Thyroid gland (tissue), 4 donors: ENCODE measurements at regions not wholly inside any gene's neighbourhood (a gene's known extent, or its start where the extent isn't known, plus 50 kb on each side); places are given as distances from the start of the nearest gene placed in this dataset.

ENCODE experiments used
- DNase-seq, 2 donors: peaks; one replicate each; pipeline ENCODE4 v3.0.0-alpha.2; 2019
- H3K27ac ChIP-seq, 3 donors: fragments of 200-600 bp; sonication (generic); 1 replicate in 2 of 3; 2 replicates in 1 of 3; pipeline ENCODE4 v1.5.1; 2016 to 2019; ENCODE audit warnings: mild to moderate bottlenecking in 1 of 3, moderate library complexity in 1 of 3
- H3K27me3 ChIP-seq: fragments of 200-600 bp; sonication (generic); one replicate; pipeline ENCODE4 v1.5.1; 2019
- H3K36me3 ChIP-seq, 2 donors: fragments of 200-600 bp; sonication (generic); one replicate each; pipeline ENCODE4 v1.5.1; 2016 to 2019
- H3K4me1 ChIP-seq, 2 donors: fragments of 200-600 bp; sonication (generic); one replicate each; pipeline ENCODE4 v1.5.1; 2017 to 2019
- H3K4me3 ChIP-seq, 3 donors: fragments of 200-600 bp; sonication (generic); replicated peaks in 1 of 3; 1 replicate in 2 of 3; 2 replicates in 1 of 3; pipeline ENCODE4 v1.5.1; 2016; ENCODE audit warnings: mild to moderate bottlenecking in 1 of 3
- H3K9me3 ChIP-seq: fragments of 200-600 bp; sonication (generic); one replicate; pipeline ENCODE4 v1.5.1; 2017
- POLR2A ChIP-seq, 2 donors: fragments of 450-650 bp; IDR thresholded peaks; one replicate each; pipeline ENCODE4 v1.6.1; 2017; ENCODE audit warnings: antibody characterized with exemption in 2 of 2, mild to moderate bottlenecking in 2 of 2, moderate library complexity in 1 of 2
- WGBS, 2 donors: methylation state at CpG; one replicate each; pipeline ENCODE4 v1.1.5; 2017; 5-methylcytosine and 5-hydroxymethylcytosine counted together
- intact Hi-C: fragments of 100-400 bp; cut with DNase I; formaldehyde crosslinking; loops from one replicate; pipeline ENCODE4 v1.15.1; 2023
- TF ChIP-seq, protein P1 (sequence below), 6 experiments: fragments of 200-600 bp in 3 of 6; fragments of 450-650 bp in 3 of 6; sonication (generic) in 3 of 6; IDR thresholded peaks; one replicate each; pipeline ENCODE4 v1.5.1; 2016 to 2019; ENCODE audit warnings: antibody characterized with exemption in 6 of 6, mild to moderate bottlenecking in 2 of 6, inconsistent platforms in 1 of 6, moderate library complexity in 1 of 6

DNA sequence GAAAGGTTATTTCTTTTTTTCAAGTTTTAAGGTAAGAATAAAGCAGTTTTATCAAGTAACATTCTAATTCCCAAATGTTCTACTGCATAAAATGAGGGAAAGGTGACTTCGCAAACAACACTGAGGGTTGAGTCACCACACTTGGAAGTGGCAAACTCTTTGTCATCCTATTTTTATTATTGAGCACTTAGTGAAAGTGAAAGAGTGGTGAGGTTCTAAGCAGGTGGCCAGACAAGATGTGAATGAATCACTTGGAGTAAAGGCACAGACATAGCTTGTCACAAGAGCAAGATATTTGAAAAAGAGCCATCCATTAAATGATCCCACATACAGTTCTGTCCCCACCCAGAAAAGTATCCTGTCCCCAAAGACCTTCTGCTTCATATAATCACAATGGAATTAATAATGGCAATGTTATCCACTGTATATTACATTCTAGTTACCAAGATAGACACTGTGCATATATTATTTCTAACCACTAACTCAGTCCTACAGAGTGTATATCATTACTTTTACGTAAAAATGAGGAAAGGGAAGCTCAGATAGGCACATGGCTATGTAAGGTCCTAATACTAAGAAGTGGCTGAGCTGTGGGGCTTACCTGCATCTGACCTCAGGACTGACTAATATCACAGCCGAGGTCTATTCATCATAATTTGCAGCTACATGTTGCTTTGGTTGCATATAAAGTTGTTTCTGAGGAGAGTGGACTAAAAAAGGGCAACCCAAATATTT is 730.4 kb upstream of the MEF2C start:
- intact Hi-C loops = no loop called here
- H3K27me3 ChIP-seq = no peaks in the 10 kb centered on the region
- TF ChIP-seq POLR2A (IDR thresholded peaks at IDR 0.05) = no peak
- H3K27ac ChIP-seq = no peak overlapping the region
- 92 to 94% methylated on average over 3 of the region's 3 CpGs for WGBS, 2 donors
- no peak for DNase-seq
- H3K4me3 ChIP-seq = no peak overlapping the region
- H3K9me3 ChIP-seq = no peaks in the 10 kb centered on the region
- no peaks in the 10 kb centered on the region for H3K4me1 ChIP-seq
- no peaks in the 10 kb centered on the region for H3K36me3 ChIP-seq

DNA sequence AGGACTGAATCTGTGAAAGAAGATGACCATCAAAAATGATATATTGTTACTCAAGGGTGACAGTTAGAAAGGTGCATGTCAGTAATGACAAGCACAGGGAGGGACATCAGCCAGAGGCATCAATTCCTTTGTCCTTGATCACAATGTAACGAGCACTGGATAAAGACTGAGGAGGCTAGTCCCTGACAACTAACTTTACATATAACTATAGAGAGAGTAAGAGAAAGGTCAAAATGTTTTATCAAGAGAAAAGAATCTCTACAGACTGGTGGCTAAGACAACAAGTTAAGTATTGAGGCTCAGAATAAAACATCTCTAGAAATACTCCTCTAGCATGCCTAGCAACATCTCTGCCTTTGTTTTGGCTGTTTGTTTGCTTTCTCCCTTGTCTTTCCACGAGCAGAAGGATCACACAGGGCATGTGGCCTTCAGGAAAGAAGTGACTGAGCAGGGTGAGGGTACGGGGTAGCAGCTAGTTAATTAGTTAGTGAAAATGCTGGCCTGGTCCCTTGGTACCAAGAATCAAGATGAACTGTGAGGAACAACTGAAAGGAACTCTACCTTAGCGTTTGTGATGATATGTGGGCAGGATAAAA is 724.1 kb upstream of the MEF2C start:
- no peaks in the 10 kb centered on the region for H3K9me3 ChIP-seq
- TF ChIP-seq POLR2A (IDR thresholded peaks at IDR 0.05) = no peak
- TF ChIP-seq, protein P1, sequence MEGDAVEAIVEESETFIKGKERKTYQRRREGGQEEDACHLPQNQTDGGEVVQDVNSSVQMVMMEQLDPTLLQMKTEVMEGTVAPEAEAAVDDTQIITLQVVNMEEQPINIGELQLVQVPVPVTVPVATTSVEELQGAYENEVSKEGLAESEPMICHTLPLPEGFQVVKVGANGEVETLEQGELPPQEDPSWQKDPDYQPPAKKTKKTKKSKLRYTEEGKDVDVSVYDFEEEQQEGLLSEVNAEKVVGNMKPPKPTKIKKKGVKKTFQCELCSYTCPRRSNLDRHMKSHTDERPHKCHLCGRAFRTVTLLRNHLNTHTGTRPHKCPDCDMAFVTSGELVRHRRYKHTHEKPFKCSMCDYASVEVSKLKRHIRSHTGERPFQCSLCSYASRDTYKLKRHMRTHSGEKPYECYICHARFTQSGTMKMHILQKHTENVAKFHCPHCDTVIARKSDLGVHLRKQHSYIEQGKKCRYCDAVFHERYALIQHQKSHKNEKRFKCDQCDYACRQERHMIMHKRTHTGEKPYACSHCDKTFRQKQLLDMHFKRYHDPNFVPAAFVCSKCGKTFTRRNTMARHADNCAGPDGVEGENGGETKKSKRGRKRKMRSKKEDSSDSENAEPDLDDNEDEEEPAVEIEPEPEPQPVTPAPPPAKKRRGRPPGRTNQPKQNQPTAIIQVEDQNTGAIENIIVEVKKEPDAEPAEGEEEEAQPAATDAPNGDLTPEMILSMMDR (IDR thresholded peaks at IDR 0.05) = no peak
- 62 to 68% methylated on average over 4 of the region's 4 CpGs for WGBS, 2 donors
- DNase-seq = no peak
- H3K27ac ChIP-seq = no peak overlapping the region
- H3K4me3 ChIP-seq = no peak overlapping the region
- no peaks in the 10 kb centered on the region for H3K4me1 ChIP-seq
- intact Hi-C loops = no loop called here
- H3K36me3 ChIP-seq = no peaks in the 10 kb centered on the region
- H3K27me3 ChIP-seq = no peaks in the 10 kb centered on the region

DNA sequence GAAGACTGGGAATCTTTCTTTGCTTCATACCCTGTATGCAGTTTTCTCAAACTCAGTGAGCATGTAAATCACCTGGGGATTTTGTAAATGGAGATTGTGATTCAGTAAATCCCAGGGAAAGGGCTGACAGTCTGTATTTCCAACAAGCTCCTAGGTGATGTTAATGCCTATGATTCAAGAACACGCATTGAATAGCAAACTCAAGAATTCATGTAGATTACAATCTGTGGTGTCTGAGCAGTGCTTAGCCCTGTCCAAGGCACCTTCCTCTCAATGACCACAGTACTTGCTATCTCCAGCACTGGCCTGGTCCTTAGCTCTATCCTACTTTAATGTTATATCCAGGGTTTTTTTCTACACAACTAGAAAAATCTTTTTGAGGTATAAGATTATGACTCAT is 721.4 kb upstream of the MEF2C start:
- H3K36me3 ChIP-seq = no peaks in the 10 kb centered on the region

DNA sequence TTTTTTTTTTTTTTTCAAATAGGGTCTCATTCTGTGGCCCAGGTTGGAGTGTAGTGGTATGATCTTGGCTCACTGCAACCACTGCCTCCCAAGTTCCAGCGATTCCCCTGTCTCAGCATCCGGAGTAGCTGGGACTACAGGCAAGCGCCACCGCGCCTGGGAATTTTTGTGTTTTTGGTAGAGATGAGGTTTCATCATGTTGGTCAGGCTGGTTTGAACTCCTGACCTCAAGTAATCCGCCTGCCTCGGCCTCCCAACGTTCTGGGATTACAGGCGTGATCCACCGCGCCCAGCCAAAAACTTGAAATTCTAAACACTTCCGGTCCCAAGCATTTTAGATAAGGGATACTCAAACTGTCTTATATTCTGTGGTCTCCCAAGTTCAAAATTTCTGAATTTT is 718.9 kb upstream of the MEF2C start:
- intact Hi-C loops = no loop called here
- WGBS, 2 donors = 94 to 98% methylated on average over 12 of the region's 12 CpGs
- Histone ChIP-seq H3K36me3 (no peaks in the 10 kb centered on the region), H3K4me1 (no peaks in the 10 kb centered on the region), H3K27me3 (no peaks in the 10 kb centered on the region), H3K9me3 (no peaks in the 10 kb centered on the region), H3K27ac (no peak overlapping the region), H3K4me3 (no peak overlapping the region)
- no peak for TF ChIP-seq POLR2A (IDR thresholded peaks at IDR 0.05)
- TF ChIP-seq, protein P1 (IDR thresholded peaks at IDR 0.05) = no peak
- no peak for DNase-seq

More for the DNA sequence above, 721.4 kb upstream of the MEF2C start:
- 63 to 65% methylated on average over 1 of the region's 1 CpG for WGBS, 2 donors
- H3K27me3 ChIP-seq = no peaks in the 10 kb centered on the region
- no peak for TF ChIP-seq POLR2A (IDR thresholded peaks at IDR 0.05)
- TF ChIP-seq, protein P1 (IDR thresholded peaks at IDR 0.05) = no peak
- intact Hi-C loops = no loop called here
- no peak overlapping the region for H3K4me3 ChIP-seq
- H3K4me1 ChIP-seq = no peaks in the 10 kb centered on the region
- H3K27ac ChIP-seq = no peak overlapping the region
- H3K9me3 ChIP-seq = no peaks in the 10 kb centered on the region
- DNase-seq = no peak

DNA sequence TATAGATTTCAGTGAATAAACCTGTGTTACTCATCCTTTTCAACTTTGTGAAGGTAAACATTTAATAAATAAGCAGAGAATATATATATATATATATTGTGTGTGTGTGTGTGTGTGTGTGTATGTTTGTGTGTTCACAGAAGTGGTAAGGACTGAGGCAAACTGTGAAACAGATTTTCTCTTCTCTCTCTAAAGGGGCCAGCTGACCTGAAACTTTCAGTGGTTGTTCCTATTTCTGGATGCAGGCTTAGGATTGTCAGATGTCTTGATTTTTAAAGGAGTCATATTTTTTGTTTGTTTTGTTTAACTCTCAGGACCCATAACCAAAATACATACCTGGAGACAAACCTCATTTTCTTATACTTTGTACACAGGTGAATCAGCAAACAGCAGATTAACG is 714.9 kb upstream of the MEF2C start:
- Histone ChIP-seq H3K4me3 (no peak overlapping the region), H3K27me3 (no peaks in the 10 kb centered on the region), H3K9me3 (no peaks in the 10 kb centered on the region), H3K4me1 (no peaks in the 10 kb centered on the region), H3K27ac (no peak overlapping the region), H3K36me3 (no peaks in the 10 kb centered on the region)
- WGBS, 2 donors = 84 to 93% methylated on average over 1 of the region's 1 CpG
- intact Hi-C loops = no loop called here
- DNase-seq = no peak
- no peak for TF ChIP-seq POLR2A (IDR thresholded peaks at IDR 0.05)
- TF ChIP-seq, protein P1 (IDR thresholded peaks at IDR 0.05) = no peak
